GM21423 (cell line): ENCODE measurements at regions not wholly inside any gene's neighbourhood (a gene's known extent, or its start where the extent isn't known, plus 50 kb on each side); places are given as distances from the start of the nearest gene placed in this dataset.
A peak's percentile ranks its signal among the peaks of the same experiment; 100 is the strongest.
"Not testable (repeated sequence)": the region's sequence is repeated elsewhere in the genome, so short reads cannot be mapped to it uniquely, and the experiment has no call there.

Experiments
- ATAC-seq: cut with Tn5 transposase; IDR thresholded peaks from one replicate; pipeline ENCODE4 v1.9.1; 2021; ENCODE audit warnings: mild to moderate bottlenecking, moderate library complexity; ENCODE audit not compliant: unreplicated experiment

- ATAC-seq = no peak
These were observed 87.4 kb upstream of the RALGAPA2 start for GRCh38 chr20:20799716-20800312.

- ATAC-seq = no peak
These were observed 85.3 kb upstream of the RALGAPA2 start for GRCh38 chr20:20797521-20798310.

GRCh38 chr20:20796766-20797440 lies 84.5 kb upstream of the RALGAPA2 start:
- ATAC-seq = no peak

- no peak for ATAC-seq
These were observed 83.3 kb upstream of the RALGAPA2 start for GRCh38 chr20:20795721-20796120.

- ATAC-seq = no peak
These were observed 82.7 kb upstream of the RALGAPA2 start for GRCh38 chr20:20795119-20795518.

GRCh38 chr20:20793591-20793990 lies 81.1 kb upstream of the RALGAPA2 start:
- no peak for ATAC-seq

GRCh38 chr20:20791664-20792568 lies 79.5 kb upstream of the RALGAPA2 start:
- no peak for ATAC-seq

GRCh38 chr20:20788308-20788707 lies 75.9 kb upstream of the RALGAPA2 start:
- no peak for ATAC-seq

GRCh38 chr20:20786428-20786827 lies 74.0 kb upstream of the RALGAPA2 start:
- ATAC-seq = no peak

GRCh38 chr20:20785226-20785625 lies 72.8 kb upstream of the RALGAPA2 start:
- ATAC-seq = no peak

GRCh38 chr20:20784450-20784849 lies 72.0 kb upstream of the RALGAPA2 start:
- ATAC-seq = not testable (repeated sequence)

- no peak for ATAC-seq
These were observed 71.0 kb upstream of the RALGAPA2 start for GRCh38 chr20:20783450-20783849.

GRCh38 chr20:20782755-20783154 lies 70.3 kb upstream of the RALGAPA2 start:
- ATAC-seq = no peak

- no peak for ATAC-seq
These were observed 69.8 kb upstream of the RALGAPA2 start for GRCh38 chr20:20782231-20782630.

- no peak for ATAC-seq
These were observed 68.6 kb upstream of the RALGAPA2 start for GRCh38 chr20:20781029-20781428.

- peak; percentile 83 for ATAC-seq
These were observed 67.8 kb upstream of the RALGAPA2 start for GRCh38 chr20:20780127-20780824.

- ATAC-seq = no peak
These were observed 66.2 kb upstream of the RALGAPA2 start for GRCh38 chr20:20778676-20779075.

GRCh38 chr20:20772497-20773085 lies 60.1 kb upstream of the RALGAPA2 start:
- no peak for ATAC-seq

- no peak for ATAC-seq
These were observed 55.9 kb upstream of the RALGAPA2 start for GRCh38 chr20:20768202-20768815.
